Astrocyte (in vitro differentiated cells and primary cell): ENCODE measurements at regions not wholly inside any gene's neighbourhood (a gene's known extent, or its start where the extent isn't known, plus 50 kb on each side); places are given as distances from the start of the nearest gene placed in this dataset.
A peak's percentile ranks its signal among the peaks of the same experiment; 100 is the strongest.

Experiments used
- DNase-seq: peaks from one replicate; pipeline ENCODE4 v3.0.0-alpha.2; 2010; ENCODE audit warnings: low read depth
- FAIRE-seq: peaks from 2 replicates; lab custom pipeline; 2011; peaks lifted over from hg19 to GRCh38; lab: Jason Lieb, UNC
- H2AFZ ChIP-seq: 2 replicates; pipeline ENCODE4 v1.6.0; 2012; ENCODE audit warnings: low read depth, low read length, inconsistent platforms
- H3K27ac ChIP-seq: 2 replicates; pipeline ENCODE4 v1.5.1; 2011; ENCODE audit warnings: low read depth, low read length, inconsistent platforms
- H3K27me3 ChIP-seq: 2 replicates; pipeline ENCODE4 v1.6.0; 2011; ENCODE audit warnings: low read length, inconsistent platforms; ENCODE audit not compliant: insufficient read depth
- H3K36me3 ChIP-seq: 2 replicates; pipeline ENCODE4 v1.5.1; 2011; ENCODE audit warnings: low read length, inconsistent platforms; ENCODE audit not compliant: insufficient read depth
- H3K4me1 ChIP-seq: 2 replicates; pipeline ENCODE4 v1.5.1; 2011; ENCODE audit warnings: low read length, inconsistent platforms; ENCODE audit not compliant: insufficient read depth
- H3K4me2 ChIP-seq: 2 replicates; pipeline ENCODE4 v1.6.0; 2012; ENCODE audit warnings: low read length, inconsistent platforms
- H3K4me3 ChIP-seq: 2 replicates; pipeline ENCODE4 v1.5.1; 2011; ENCODE audit warnings: low read depth, mild to moderate bottlenecking, low read length, inconsistent platforms; ENCODE audit not compliant: insufficient read depth
- H3K79me2 ChIP-seq: 2 replicates; pipeline ENCODE4 v1.6.0; 2012; ENCODE audit warnings: mild to moderate bottlenecking, low read length, inconsistent platforms; ENCODE audit not compliant: insufficient read depth
- H3K9ac ChIP-seq: 2 replicates; pipeline ENCODE4 v1.6.0; 2012; ENCODE audit warnings: mild to moderate bottlenecking, low read length, inconsistent platforms
- H3K9me3 ChIP-seq: 2 replicates; pipeline ENCODE4 v1.5.1; 2012; ENCODE audit warnings: low read depth, mild to moderate bottlenecking, low read length, inconsistent platforms; ENCODE audit not compliant: insufficient read depth
- H4K20me1 ChIP-seq: 2 replicates; pipeline ENCODE4 v1.6.0; 2012; ENCODE audit warnings: low read length, inconsistent platforms; ENCODE audit not compliant: insufficient read depth
- H3K27ac Mint-ChIP-seq: one replicate; pipeline ENCODE4 v1.8.0; 2021; ENCODE audit warnings: mild to moderate bottlenecking, mixed read lengths; ENCODE audit not compliant: unreplicated experiment
- H3K27me3 Mint-ChIP-seq: one replicate; pipeline ENCODE4 v1.8.0; 2021; ENCODE audit warnings: low read depth, mixed read lengths; ENCODE audit not compliant: unreplicated experiment
- H3K36me3 Mint-ChIP-seq: one replicate; pipeline ENCODE4 v1.8.0; 2021; ENCODE audit warnings: low read depth, mixed read lengths; ENCODE audit not compliant: unreplicated experiment
- H3K4me1 Mint-ChIP-seq: one replicate; pipeline ENCODE4 v1.8.0; 2021; ENCODE audit warnings: low read depth, mixed read lengths; ENCODE audit not compliant: unreplicated experiment
- H3K4me3 Mint-ChIP-seq: one replicate; pipeline ENCODE4 v1.8.0; 2021; ENCODE audit warnings: mild to moderate bottlenecking, moderate library complexity, mixed read lengths; ENCODE audit not compliant: unreplicated experiment
- H3K9me3 Mint-ChIP-seq: one replicate; pipeline ENCODE4 v1.8.0; 2021; ENCODE audit warnings: mild to moderate bottlenecking, mixed read lengths; ENCODE audit not compliant: unreplicated experiment
- CTCF ChIP-seq: IDR thresholded peaks from 2 replicates; pipeline ENCODE4 v1.5.1; 2011; ENCODE audit warnings: low read depth, mild to moderate bottlenecking, inconsistent platforms, low read length, moderate library complexity; ENCODE audit not compliant: insufficient read depth
- EZH2 ChIP-seq: IDR thresholded peaks from 2 replicates; pipeline ENCODE4 v1.6.1; 2012; ENCODE audit warnings: mild to moderate bottlenecking, low read length, inconsistent platforms; ENCODE audit not compliant: insufficient read depth

- no peaks in the 10 kb centered on the region for H3K27me3 Mint-ChIP-seq
- H3K27me3 ChIP-seq = no peaks in the 10 kb centered on the region
- H3K4me1 ChIP-seq = no peaks in the 10 kb centered on the region
- FAIRE-seq = no peak
- H3K4me3 ChIP-seq = no peak overlapping the region
- peaks cover 2% of the 10 kb centered on the region for H3K4me1 Mint-ChIP-seq
- DNase-seq = peak; percentile 18
- H4K20me1 ChIP-seq = no peaks in the 10 kb centered on the region
- H3K4me2 ChIP-seq = no peak overlapping the region
- H2AFZ ChIP-seq = no peak overlapping the region
- H3K9ac ChIP-seq = no peak overlapping the region
- H3K27ac ChIP-seq = no peak overlapping the region
- no peaks in the 10 kb centered on the region for H3K36me3 Mint-ChIP-seq
- no peak for TF ChIP-seq CTCF
- no peak for TF ChIP-seq EZH2
- no peak overlapping the region for H3K27ac Mint-ChIP-seq
- no peaks in the 10 kb centered on the region for H3K79me2 ChIP-seq
- no peaks in the 10 kb centered on the region for H3K9me3 Mint-ChIP-seq
- H3K36me3 ChIP-seq = no peaks in the 10 kb centered on the region
- no peak overlapping the region for H3K4me3 Mint-ChIP-seq
- no peaks in the 10 kb centered on the region for H3K9me3 ChIP-seq
Observed at GRCh38 chr2:152826581-152827279, 108.3 kb downstream of the ARL6IP6 start.

GRCh38 chr2:152825834-152826233 lies 107.4 kb downstream of the ARL6IP6 start:
- Histone ChIP-seq H3K4me1 (no peaks in the 10 kb centered on the region), H3K9me3 (no peaks in the 10 kb centered on the region), H3K27me3 (no peaks in the 10 kb centered on the region), H3K36me3 (no peaks in the 10 kb centered on the region), H3K4me2 (no peak overlapping the region), H2AFZ (no peak overlapping the region), H3K27ac (no peak overlapping the region), H3K9ac (no peak overlapping the region), H3K4me3 (no peak overlapping the region), H3K79me2 (no peaks in the 10 kb centered on the region), H4K20me1 (no peaks in the 10 kb centered on the region)
- TF ChIP-seq EZH2 = no peak
- no peak for TF ChIP-seq CTCF
- Mint-ChIP-seq H3K4me3 (no peak overlapping the region), H3K4me1 (peaks cover 2% of the 10 kb centered on the region), H3K36me3 (no peaks in the 10 kb centered on the region), H3K9me3 (no peaks in the 10 kb centered on the region), H3K27ac (no peak overlapping the region), H3K27me3 (no peaks in the 10 kb centered on the region)
- no peak for FAIRE-seq
- peak; percentile 82 for DNase-seq

- Histone ChIP-seq H3K27me3 (no peaks in the 10 kb centered on the region), H3K27ac (no peak overlapping the region), H2AFZ (no peak overlapping the region), H3K36me3 (no peaks in the 10 kb centered on the region), H3K4me1 (no peaks in the 10 kb centered on the region), H3K79me2 (no peaks in the 10 kb centered on the region), H4K20me1 (no peaks in the 10 kb centered on the region), H3K9ac (no peak overlapping the region), H3K4me2 (no peak overlapping the region), H3K4me3 (no peak overlapping the region), H3K9me3 (no peaks in the 10 kb centered on the region)
- no peak for DNase-seq
- Mint-ChIP-seq H3K9me3 (no peaks in the 10 kb centered on the region), H3K4me1 (no peaks in the 10 kb centered on the region), H3K4me3 (no peak overlapping the region), H3K27ac (no peak overlapping the region), H3K27me3 (peaks cover 2% of the 10 kb centered on the region), H3K36me3 (no peaks in the 10 kb centered on the region)
- TF ChIP-seq EZH2 (no peak), CTCF (no peak)
- no peak for FAIRE-seq
Observed at GRCh38 chr2:152823905-152824304, 105.5 kb downstream of the ARL6IP6 start.
